Naive thymus-derived CD8-positive, alpha-beta T cell (primary cell): ENCODE measurements at regions not wholly inside any gene's neighbourhood (a gene's known extent, or its start where the extent isn't known, plus 50 kb on each side); places are given as distances from the start of the nearest gene placed in this dataset.
A peak's percentile ranks its signal among the peaks of the same experiment; 100 is the strongest.
"Not testable (repeated sequence)": the region's sequence is repeated elsewhere in the genome, so short reads cannot be mapped to it uniquely, and the experiment has no call there.

Source experiments
- ATAC-seq, 2 donors: fragments of 150-1000 bp; cut with Tn5 transposase in 1 of 2; sonication (Bioruptor Pico), chemical (Tn5 transposase) in 1 of 2; 1 replicate in 1 of 2; 2 replicates in 1 of 2; pipeline ENCODE4 v1.10.0; 2021; ENCODE audit warnings: mild to moderate bottlenecking in 2 of 2, moderate library complexity in 2 of 2
- POLR2A ChIA-PET: fragments of 350-600 bp; sonication (Branson Sonifier 250); formaldehyde crosslinking; loops from one replicate; lab custom pipeline; 2021; ENCODE audit warnings: antibody characterized with exemption; lab: Charles Lee
- DNase-seq, 10 donors: peaks; one replicate each; pipeline versions ENCODE4 v3.0.0 to v3.0.0-alpha.2; 2020 to 2022
- H3K27ac Mint-ChIP-seq, 10 donors: one replicate each; pipeline ENCODE4 v1.8.0; 2020 to 2022; ENCODE audit warnings: mild to moderate bottlenecking in 10 of 10, mixed read lengths in 10 of 10, moderate library complexity in 4 of 10, inconsistent platforms in 1 of 10
- H3K27me3 Mint-ChIP-seq, 5 donors: one replicate each; pipeline ENCODE4 v1.8.0; 2021 to 2022; ENCODE audit warnings: mixed read lengths in 5 of 5
- H3K36me3 Mint-ChIP-seq, 3 donors: one replicate each; pipeline ENCODE4 v1.8.0; 2020 to 2022; ENCODE audit warnings: mixed read lengths in 3 of 3, mild to moderate bottlenecking in 2 of 3, inconsistent platforms in 1 of 3
- H3K4me1 Mint-ChIP-seq, 4 donors: one replicate each; pipeline ENCODE4 v1.8.0; 2021 to 2022; ENCODE audit warnings: mixed read lengths in 4 of 4
- H3K4me3 Mint-ChIP-seq, 10 donors: one replicate each; pipeline ENCODE4 v1.8.0; 2020 to 2022; ENCODE audit warnings: mild to moderate bottlenecking in 10 of 10, mixed read lengths in 10 of 10, moderate library complexity in 6 of 10, inconsistent platforms in 1 of 10
- H3K9me3 Mint-ChIP-seq, 9 donors: one replicate each; pipeline ENCODE4 v1.8.0; 2020 to 2022; ENCODE audit warnings: mixed read lengths in 9 of 9, mild to moderate bottlenecking in 3 of 9, inconsistent platforms in 1 of 9, moderate library complexity in 1 of 9

GRCh38 chr10:22119575-22119974 is 98.2 kb downstream of the EBLN1 start:
- Mint-ChIP-seq H3K9me3 (peaks cover 0 to 36% (median 17%) of the 10 kb centered on the region in 9 donors), H3K36me3 (peaks cover 0 to 16% (median 0%) of the 10 kb centered on the region in 3 donors), H3K27me3 (peaks cover 11 to 24% (median 12%) of the 10 kb centered on the region in 5 donors)
- DNase-seq, H3K4me3 Mint-ChIP-seq, ATAC-seq, H3K4me1 Mint-ChIP-seq, POLR2A ChIA-PET, H3K27ac Mint-ChIP-seq: not testable (repeated sequence)

GRCh38 chr10:22111705-22112104 is 106.1 kb downstream of the EBLN1 start:
- DNase-seq (no peak), ATAC-seq (no peak)
- POLR2A ChIA-PET: no interaction called here
- no peaks in the 10 kb centered on the region for H3K4me1 Mint-ChIP-seq
- no peaks in the 10 kb centered on the region for H3K36me3 Mint-ChIP-seq
- H3K27ac Mint-ChIP-seq: no peak overlapping the region
- H3K9me3 Mint-ChIP-seq: no peaks in the 10 kb centered on the region
- no peak overlapping the region for H3K4me3 Mint-ChIP-seq
- peaks cover 8 to 23% (median 15%) of the 10 kb centered on the region in 5 donors for H3K27me3 Mint-ChIP-seq

GRCh38 chr10:22111260-22111659 is 106.6 kb downstream of the EBLN1 start:
- H3K36me3 Mint-ChIP-seq: no peaks in the 10 kb centered on the region
- POLR2A ChIA-PET: no interaction called here

GRCh38 chr10:22110761-22111160 is 107.1 kb downstream of the EBLN1 start:
- Mint-ChIP-seq H3K27ac (no peak overlapping the region), H3K9me3 (no peaks in the 10 kb centered on the region), H3K36me3 (no peaks in the 10 kb centered on the region), H3K4me1 (no peaks in the 10 kb centered on the region), H3K27me3 (peaks cover 6 to 22% (median 15%) of the 10 kb centered on the region in 5 donors), H3K4me3 (no peak overlapping the region)
- POLR2A ChIA-PET: no interaction called here
- no peak for ATAC-seq
- no peak for DNase-seq

More at GRCh38 chr10:22111260-22111659, 106.6 kb downstream of the EBLN1 start:
- Mint-ChIP-seq H3K27ac (no peak overlapping the region), H3K4me3 (no peak overlapping the region), H3K27me3 (peaks cover 6 to 23% (median 15%) of the 10 kb centered on the region in 5 donors), H3K9me3 (no peaks in the 10 kb centered on the region), H3K4me1 (no peaks in the 10 kb centered on the region)
- ATAC-seq: no peak
- DNase-seq: no peak

- Mint-ChIP-seq H3K27ac (no peak overlapping the region), H3K4me3 (no peak overlapping the region), H3K27me3 (peaks cover 0 to 7% (median 3%) of the 10 kb centered on the region in 5 donors), H3K36me3 (no peaks in the 10 kb centered on the region), H3K4me1 (no peaks in the 10 kb centered on the region), H3K9me3 (no peaks in the 10 kb centered on the region)
- DNase-seq (no peak), ATAC-seq (no peak)
- POLR2A ChIA-PET: no interaction called here
Measured at GRCh38 chr10:22105270-22105669, 101.7 kb upstream of the DNAJC1 start.

- H3K4me3 Mint-ChIP-seq: no peak overlapping the region
- no peak overlapping the region for H3K27ac Mint-ChIP-seq
- ATAC-seq (peak in 1 of 2 donors; percentile 46), DNase-seq (peak in 3 of 10 donors; percentile 1 to 15 (median 2))
- no peaks in the 10 kb centered on the region for H3K4me1 Mint-ChIP-seq
- peaks cover 0 to 3% (median 2%) of the 10 kb centered on the region in 5 donors for H3K27me3 Mint-ChIP-seq
- H3K9me3 Mint-ChIP-seq: peaks cover 0 to 6% (median 0%) of the 10 kb centered on the region in 9 donors
- no peaks in the 10 kb centered on the region for H3K36me3 Mint-ChIP-seq
- POLR2A ChIA-PET: no interaction called here
Measured at GRCh38 chr10:22103701-22104470, 100.4 kb upstream of the DNAJC1 start.

- H3K9me3 Mint-ChIP-seq: peaks cover 0 to 6% (median 0%) of the 10 kb centered on the region in 9 donors
- H3K36me3 Mint-ChIP-seq: no peaks in the 10 kb centered on the region
- H3K4me3 Mint-ChIP-seq: peak overlapping the region in 1 of 10 donors; percentile 29
- no peak overlapping the region for H3K27ac Mint-ChIP-seq
- DNase-seq: no peak
- ATAC-seq: no peak
- POLR2A ChIA-PET: no interaction called here
- no peaks in the 10 kb centered on the region for H3K4me1 Mint-ChIP-seq
- peaks cover 0 to 11% (median 3%) of the 10 kb centered on the region in 5 donors for H3K27me3 Mint-ChIP-seq
Measured at GRCh38 chr10:22097696-22098095, 94.2 kb upstream of the DNAJC1 start.

- H3K9me3 Mint-ChIP-seq, H3K27ac Mint-ChIP-seq, H3K4me3 Mint-ChIP-seq, H3K36me3 Mint-ChIP-seq, ATAC-seq, DNase-seq, H3K4me1 Mint-ChIP-seq, POLR2A ChIA-PET: not testable (repeated sequence)
- peaks cover 3 to 32% (median 7%) of the 10 kb centered on the region in 5 donors for H3K27me3 Mint-ChIP-seq
Measured at GRCh38 chr10:22091260-22091659, 87.7 kb upstream of the DNAJC1 start.

- peaks cover 0 to 5% (median 0%) of the 10 kb centered on the region in 9 donors for H3K9me3 Mint-ChIP-seq
- no peak for ATAC-seq
Measured at GRCh38 chr10:22087402-22087738, 83.8 kb upstream of the DNAJC1 start.

GRCh38 chr10:22086730-22087401 is 83.3 kb upstream of the DNAJC1 start:
- ATAC-seq (no peak), DNase-seq (no peak)
- no peaks in the 10 kb centered on the region for H3K36me3 Mint-ChIP-seq
- no peak overlapping the region for H3K27ac Mint-ChIP-seq
- peaks cover 0 to 5% (median 0%) of the 10 kb centered on the region in 9 donors for H3K9me3 Mint-ChIP-seq
- peaks cover 17 to 58% (median 24%) of the 10 kb centered on the region in 5 donors for H3K27me3 Mint-ChIP-seq
- no peaks in the 10 kb centered on the region for H3K4me1 Mint-ChIP-seq
- POLR2A ChIA-PET: no interaction called here
- H3K4me3 Mint-ChIP-seq: no peak overlapping the region

More at GRCh38 chr10:22087402-22087738, 83.8 kb upstream of the DNAJC1 start:
- POLR2A ChIA-PET: no interaction called here
- H3K27me3 Mint-ChIP-seq: peaks cover 14 to 58% (median 24%) of the 10 kb centered on the region in 5 donors
- no peak overlapping the region for H3K27ac Mint-ChIP-seq
- H3K4me1 Mint-ChIP-seq: no peaks in the 10 kb centered on the region
- no peaks in the 10 kb centered on the region for H3K36me3 Mint-ChIP-seq
- H3K4me3 Mint-ChIP-seq: no peak overlapping the region
- DNase-seq: no peak

- DNase-seq, POLR2A ChIA-PET, H3K36me3 Mint-ChIP-seq, H3K4me3 Mint-ChIP-seq, ATAC-seq, H3K27ac Mint-ChIP-seq, H3K4me1 Mint-ChIP-seq: not testable (repeated sequence)
- Mint-ChIP-seq H3K9me3 (peaks cover 0 to 14% (median 5%) of the 10 kb centered on the region in 9 donors), H3K27me3 (peaks cover 38 to 78% (median 38%) of the 10 kb centered on the region in 5 donors)
Measured at GRCh38 chr10:22079921-22080320, 76.4 kb upstream of the DNAJC1 start.

- Mint-ChIP-seq H3K27me3 (peaks cover 5 to 24% (median 10%) of the 10 kb centered on the region in 5 donors), H3K4me3 (no peak overlapping the region), H3K27ac (no peak overlapping the region), H3K4me1 (no peaks in the 10 kb centered on the region), H3K36me3 (peaks cover 0 to 37% (median 9%) of the 10 kb centered on the region in 3 donors), H3K9me3 (peaks cover 9 to 66% (median 33%) of the 10 kb centered on the region in 9 donors)
- ATAC-seq (no peak), DNase-seq (no peak)
- POLR2A ChIA-PET: no interaction called here
Measured at GRCh38 chr10:22071332-22071731, 67.8 kb upstream of the DNAJC1 start.

GRCh38 chr10:22067091-22067490 is 63.6 kb upstream of the DNAJC1 start:
- no peak for DNase-seq
- no peak overlapping the region for H3K4me3 Mint-ChIP-seq
- POLR2A ChIA-PET: no interaction called here
- no peak for ATAC-seq
- H3K27me3 Mint-ChIP-seq: peaks cover 0 to 12% (median 0%) of the 10 kb centered on the region in 5 donors
- H3K4me1 Mint-ChIP-seq: no peaks in the 10 kb centered on the region
- H3K36me3 Mint-ChIP-seq: peaks cover 0 to 28% (median 9%) of the 10 kb centered on the region in 3 donors
- H3K27ac Mint-ChIP-seq: no peak overlapping the region
- H3K9me3 Mint-ChIP-seq: peaks cover 13 to 57% (median 36%) of the 10 kb centered on the region in 9 donors
